Activated CD4-positive, alpha-beta T cell treated with anti-CD3 and anti-CD28 coated beads, Interleukin-10, Interleukin-2, amounts not matched to agents 100 ng/mL and 50 ng/mL, durations not matched to agents 16 hours and 8 hours (primary cell): ENCODE measurements at regions not wholly inside any gene's neighbourhood (a gene's known extent, or its start where the extent isn't known, plus 50 kb on each side); places are given as distances from the start of the nearest gene placed in this dataset.
"Not testable (repeated sequence)": the region's sequence is repeated elsewhere in the genome, so short reads cannot be mapped to it uniquely, and the experiment has no call there.

ENCODE experiments used
- DNase-seq: peaks from one replicate; pipeline ENCODE4 v3.0.0-alpha.2; 2020

DNA sequence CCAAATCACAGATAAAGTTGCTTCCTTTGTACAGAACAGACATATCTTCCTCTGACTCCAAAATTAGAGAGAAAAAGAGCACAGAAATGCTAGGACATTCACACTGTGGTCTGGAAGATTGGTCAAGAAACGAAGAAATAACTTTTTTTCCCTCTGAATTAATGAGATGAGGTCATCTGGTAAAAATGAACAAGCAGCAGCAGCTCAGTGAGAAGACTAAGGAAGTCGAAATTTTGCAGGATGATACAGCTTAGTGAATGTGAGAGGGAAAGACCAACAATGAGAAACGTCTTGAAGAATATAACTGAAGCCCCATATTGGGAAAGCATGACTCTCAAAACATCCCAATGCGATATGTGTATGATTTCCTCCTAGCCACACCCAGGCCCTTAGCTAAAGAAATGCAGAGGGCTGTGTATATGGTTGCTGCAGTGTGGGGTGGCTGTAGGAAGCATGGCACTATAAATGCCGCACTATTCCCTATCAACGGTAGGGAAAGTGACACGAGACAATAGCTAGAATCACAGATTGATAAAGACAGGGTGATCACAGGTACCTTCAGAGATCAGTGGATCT, 208.6 kb downstream of the VEGFC start:
- DNase-seq = no peak

DNA sequence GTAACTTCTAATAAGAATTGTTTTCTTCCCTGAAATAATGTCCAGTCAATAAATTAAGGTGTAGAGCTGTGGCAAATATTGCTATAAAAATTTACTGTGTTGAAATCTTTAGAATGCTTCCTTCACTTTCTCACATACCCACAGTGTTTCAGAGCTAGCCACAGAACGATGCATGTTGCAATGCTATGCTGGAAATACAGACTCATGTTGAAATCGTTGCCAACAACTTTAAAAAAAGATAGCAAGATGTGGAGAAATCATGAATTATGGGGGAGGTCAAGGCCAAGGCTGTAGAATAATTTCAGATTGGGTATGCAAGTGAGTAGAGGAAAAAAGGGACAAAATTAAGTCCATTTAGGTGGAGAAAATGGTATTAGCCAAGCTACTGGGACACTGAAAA, 204.8 kb downstream of the VEGFC start:
- DNase-seq = no peak

DNA sequence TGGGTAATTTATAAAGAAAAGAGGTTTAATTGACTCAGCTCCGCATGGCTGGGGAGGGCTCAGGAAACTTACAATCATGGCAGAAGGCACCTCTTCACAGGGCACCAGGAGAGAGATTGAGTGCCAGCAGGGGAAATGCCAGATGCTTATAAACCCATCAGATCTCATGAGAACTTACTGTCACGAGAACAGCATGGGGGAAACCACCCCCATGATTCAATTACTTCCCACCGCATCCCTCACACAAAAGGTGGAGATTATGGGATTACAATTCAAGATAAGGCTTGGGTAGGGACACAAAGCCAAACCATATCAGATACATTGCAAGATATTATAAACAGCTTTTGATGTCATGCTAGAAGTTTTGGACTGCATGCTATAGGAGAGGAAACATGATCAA, 204.3 kb downstream of the VEGFC start:
- DNase-seq = no peak

DNA sequence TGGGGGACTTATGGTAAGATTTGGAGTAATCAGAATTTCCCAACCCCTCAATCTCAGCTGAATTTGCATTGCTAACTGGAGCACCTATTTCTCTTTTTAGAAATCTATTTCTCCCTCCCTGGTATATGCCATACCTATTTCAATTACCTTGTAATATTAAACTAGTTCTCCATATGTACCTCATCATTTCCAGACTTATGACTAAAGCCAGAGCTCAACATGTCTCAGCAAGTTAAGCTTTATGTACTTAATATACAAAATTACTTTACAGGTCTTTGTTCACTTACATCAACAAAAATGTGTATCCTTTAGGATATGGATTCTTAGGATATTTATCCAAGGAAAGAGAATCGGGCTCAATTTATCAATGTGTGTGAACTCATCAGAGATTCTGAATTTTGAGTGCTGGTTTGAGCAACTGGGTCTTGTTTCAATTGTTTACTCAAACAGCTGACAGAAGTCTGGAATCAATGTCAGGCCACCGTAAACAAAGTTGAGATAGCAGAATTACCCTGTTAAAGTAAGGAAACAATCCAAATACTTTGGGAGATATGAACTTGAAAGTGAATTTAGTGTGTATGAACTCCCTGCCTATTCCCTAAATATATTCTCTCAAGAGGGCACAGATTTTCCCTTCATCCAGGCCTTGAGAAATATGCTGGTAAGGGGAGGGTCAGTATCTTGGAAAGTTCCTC, 199.6 kb downstream of the VEGFC start:
- no peak for DNase-seq

DNA sequence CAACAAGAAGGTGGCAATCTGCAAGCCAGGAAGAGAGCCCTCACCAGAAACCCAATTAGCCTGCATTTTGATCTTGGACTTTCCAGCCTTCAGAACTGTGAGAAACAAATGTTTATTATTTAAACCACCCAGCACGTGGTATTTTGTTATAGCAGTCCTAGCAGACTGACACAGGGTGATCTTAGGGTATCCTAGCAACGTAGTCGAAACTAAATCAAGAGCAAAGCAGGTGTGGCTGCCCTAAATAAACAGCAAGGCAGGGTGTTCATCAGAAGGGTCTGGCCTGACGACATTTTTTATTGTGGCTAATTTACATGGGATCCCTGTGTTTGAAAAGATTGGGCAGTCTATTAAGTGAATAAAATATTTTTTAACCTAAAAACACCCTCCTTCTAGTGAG, 198.8 kb downstream of the VEGFC start:
- DNase-seq = no peak

DNA sequence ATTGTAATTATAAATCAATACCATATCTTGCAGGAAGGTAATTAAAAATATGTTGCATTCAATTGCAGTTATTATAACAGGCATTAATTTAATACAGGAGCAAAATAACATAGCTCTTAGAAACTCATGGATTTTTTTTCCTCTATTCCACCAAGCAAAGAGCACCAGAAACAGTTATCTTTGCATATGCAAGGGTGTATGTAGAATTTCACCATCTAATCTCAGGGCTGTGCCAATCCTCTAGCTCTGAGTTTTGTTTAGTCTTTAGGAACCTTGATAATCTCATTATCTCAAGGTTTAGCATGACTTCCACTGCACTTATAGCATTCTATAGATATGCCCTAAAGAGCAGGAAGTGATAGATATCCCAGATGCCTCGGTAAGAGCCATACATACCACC, 197.5 kb downstream of the VEGFC start:
- DNase-seq = no peak

DNA sequence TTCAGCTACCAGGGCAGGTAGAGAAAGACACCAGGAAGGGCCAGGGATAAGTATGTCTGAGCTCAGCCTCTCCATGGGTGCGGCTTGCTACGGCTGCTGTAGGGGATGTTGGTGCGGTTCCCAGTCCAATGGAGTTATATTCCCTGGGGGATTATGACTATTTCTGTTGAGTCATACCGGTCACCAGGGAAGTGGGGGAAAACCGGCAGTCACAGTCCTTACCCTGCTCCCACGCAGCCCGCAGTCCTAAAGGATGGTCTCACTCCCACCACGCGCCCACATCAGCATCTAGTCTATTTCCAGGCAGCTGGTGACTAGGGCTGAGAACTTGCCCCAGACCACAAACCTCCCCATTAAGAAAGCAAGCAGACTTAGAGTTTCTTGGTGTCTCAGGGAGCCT, 191.6 kb downstream of the VEGFC start:
- DNase-seq = no peak

DNA sequence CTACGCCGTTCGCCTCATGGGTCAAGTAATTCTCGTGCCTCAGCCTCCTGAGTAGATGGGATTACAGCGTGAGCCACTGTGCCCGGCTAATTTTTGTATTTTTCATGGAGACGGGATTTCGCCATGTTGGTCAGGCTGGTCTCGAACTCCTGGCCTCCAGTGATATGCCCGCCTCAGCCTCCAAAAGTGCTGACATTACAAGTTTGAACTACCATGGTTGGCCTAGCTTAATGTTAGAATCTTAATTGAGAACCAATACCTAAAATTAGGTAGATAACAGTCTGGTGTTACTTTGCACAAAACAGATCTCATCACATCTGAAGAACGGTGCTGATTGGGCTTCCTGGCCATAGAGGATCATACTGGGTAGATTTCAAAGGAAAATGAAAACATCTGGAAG, 184.9 kb downstream of the VEGFC start:
- no peak for DNase-seq

DNA sequence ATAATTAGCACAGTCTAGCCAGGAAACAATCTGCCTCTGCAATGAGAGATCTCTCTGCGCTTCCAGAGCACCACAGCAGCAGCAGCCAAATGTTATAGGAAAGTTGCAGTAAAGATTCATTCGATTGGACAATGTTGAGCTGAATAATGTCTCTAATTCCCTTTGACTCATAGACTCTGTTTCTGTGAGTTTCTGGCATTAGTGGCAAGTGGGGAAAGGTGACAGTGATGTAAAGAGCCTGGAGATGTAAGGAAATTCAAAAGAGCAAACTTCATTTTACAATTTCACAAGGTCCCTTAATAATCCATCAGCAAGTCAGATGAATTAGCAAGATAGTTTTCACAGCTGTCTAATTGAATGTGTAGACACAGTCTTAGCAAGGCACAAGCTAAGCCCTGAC, 184.4 kb downstream of the VEGFC start:
- DNase-seq = no peak

DNA sequence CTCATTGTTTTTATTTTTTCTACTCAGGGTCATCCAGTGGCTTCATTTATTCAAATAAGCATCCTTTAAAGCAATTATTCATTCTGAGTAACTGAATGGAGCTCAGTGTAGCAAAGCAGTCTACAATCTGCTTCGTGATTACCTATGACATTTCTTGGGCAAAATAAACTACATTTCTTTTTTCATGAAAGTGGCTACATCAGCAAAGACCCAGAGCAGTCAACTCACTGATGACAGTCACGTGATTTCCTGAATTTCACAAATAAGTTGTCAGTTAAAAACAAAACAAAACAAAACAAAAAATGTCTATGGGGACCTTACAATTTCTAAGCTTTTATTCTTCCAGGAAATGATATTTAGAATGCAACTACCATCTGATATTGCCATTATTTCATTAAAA, 182.1 kb downstream of the VEGFC start:
- no peak for DNase-seq

DNA sequence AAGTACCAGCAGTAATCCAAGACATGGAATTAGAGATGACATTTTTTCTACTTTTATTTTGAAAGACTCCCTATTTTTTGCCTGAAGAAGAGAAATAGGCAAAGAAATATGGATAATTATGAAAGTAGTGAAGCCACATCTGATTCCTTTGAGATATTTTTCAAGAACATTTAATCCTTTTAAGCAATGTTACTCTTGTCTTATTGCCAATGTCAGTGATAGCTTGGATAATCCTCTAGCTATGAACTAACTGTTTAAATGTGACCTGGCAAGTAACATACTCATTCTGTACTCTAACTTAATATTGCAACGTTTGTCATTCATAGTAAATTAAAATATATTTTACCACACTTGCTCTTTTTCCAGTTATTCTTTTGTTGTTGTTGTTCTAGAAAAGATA, 181.3 kb downstream of the VEGFC start:
- DNase-seq = no peak

DNA sequence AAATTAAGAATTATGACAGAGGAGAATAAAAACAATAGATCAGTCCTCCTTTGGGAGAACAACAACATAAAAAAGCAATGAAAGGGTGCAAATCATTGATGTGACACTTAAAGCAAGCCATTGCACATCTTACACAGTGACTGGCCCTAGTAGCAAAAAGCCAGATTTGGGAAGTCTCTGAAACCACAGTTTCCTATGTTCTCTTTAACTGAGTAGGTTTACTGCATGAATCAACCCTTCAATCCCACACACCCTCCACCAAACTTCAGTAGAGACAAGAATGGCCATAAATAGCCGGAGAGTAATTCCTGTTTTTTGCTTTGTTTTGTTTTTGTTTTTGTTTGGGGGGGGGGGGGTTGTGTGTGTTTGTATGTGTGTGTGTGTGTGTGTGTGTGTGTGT, 180.8 kb downstream of the VEGFC start:
- no peak for DNase-seq

DNA sequence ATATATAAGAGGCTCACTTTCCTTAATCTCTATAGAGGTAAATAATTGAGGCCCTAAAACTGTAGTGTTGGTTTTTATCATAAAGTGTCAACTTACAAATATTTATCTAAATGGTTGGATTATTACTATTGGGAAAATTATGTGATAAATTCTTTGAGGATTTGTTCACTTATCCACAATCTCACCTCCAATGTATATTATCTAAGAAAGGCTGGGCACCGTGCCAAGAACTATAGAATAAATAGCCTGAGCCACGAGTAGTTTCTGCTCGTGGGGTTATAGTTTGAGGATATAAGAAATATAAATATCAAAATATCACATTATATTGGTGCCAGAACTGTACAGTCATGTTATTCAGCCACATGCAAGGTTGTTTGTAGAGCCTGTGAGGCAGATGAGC, 177.9 kb downstream of the VEGFC start:
- no peak for DNase-seq

DNA sequence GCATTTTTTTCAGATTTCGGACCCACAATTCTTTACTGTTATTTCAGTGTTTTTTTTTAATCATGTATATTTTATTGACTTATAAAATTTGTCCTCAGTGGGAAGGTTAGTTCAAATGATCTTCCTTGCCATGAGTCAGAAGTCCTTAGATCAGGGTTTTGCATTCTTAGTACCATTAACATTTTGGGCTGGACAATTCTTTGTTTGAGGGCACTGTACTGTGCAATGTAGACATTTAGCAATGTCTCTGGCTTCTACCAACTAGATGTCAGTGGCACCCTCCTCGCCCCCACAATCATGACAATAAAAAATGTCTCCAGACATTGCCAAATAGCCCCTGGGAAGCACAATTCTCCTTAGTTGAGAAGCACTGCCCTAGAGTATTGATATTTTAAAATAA, 176.6 kb downstream of the VEGFC start:
- no peak for DNase-seq

DNA sequence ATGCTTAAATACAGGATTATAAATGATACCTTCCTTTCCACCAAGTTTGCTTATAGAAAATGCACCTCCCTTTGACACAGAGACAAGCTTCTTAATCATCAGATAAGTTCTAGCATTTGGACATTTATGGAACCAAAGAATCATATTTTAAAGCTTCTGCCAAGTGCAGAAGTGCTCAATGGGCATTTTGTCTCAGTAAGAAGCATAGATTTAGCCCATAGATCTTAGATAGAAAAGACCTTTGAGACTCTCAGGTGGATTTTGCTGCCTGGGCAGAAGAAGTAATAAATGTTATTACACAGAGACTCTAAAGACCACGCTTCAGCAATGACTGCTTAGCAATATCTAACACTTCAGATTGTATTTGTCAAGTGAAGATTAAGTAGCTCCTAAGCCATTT, 174.6 kb downstream of the VEGFC start:
- no peak for DNase-seq

DNA sequence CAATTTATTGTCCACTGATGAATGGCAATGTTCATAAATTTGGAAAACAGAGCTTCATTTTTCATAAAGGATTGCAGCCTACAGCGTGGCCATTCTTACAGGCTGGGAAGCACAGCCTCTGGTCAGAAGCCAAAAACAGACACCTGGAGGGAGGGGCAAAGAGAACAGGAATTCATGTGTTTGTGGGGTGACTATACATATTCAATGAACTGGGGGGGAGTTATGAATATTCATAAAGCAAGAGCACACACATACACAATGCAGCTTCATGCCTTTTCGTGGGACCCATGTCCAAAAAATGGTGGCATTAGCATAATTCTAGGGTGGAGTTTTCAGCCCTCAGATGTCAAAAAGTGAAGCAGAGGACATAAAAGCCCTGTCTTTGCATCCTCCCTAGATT, 173.3 kb downstream of the VEGFC start:
- no peak for DNase-seq

DNA sequence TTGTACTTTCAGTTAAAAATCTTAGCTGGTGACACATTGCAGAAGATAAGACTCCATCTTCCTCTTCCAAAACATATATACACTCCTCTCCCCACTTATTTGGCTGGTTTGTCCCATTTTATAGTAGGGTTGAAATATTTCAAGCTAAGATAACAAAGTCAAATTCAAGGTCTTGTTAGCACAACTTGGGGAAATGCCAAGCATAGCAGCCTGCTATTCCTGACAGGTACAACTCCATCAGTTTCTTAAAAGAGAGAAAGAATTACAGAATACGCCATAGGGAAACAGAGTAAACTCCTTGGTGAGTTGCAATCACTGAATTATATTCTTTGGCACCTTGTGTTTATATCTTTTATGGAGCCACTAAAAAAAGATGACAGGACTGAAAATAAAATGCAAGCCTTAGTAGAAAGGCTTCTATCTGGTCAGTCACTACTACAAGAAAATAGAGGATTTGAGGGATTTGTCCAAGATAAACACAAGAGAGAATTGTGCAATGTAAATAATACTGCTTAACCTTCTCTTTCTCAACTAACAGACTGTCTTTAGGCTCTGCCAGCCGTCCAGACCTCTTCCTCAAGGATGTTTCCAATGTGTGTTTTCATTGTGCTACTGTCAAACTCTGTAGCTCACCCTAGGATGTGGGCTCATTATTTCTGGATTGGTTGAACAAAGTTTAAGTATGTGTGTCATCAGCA, 170.3 kb downstream of the VEGFC start:
- no peak for DNase-seq

DNA sequence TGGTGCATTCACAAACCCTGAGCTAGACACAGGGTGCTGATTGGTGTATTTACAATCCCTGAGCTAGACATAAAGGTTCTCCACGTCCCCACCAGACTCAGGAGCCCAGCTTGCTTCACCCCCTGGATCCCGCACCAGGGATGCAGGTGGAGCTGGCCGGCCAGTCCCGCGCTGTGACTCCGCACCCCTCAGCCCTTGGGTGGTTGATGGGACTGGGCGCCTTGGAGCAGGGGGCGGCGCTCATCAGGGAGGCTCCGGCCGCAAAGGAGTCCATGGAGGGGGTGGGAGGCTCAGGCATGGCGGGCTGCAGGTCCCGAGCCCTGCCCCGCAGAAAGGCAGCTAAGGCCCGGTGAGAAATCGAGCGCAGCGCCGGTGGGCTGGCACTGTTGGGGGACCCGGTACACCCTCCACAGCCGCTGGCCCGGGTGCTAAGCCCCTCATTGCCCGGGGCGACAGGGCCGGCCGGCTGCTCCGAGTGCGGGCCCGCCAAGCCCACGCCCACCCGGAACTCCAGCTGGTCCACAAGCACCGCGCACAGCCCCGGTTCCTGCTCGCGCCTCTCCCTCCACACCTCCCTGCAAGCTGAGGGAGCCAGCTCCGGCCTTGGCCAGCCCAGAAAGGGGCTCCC, 167.6 kb downstream of the VEGFC start:
- DNase-seq = not testable (repeated sequence)

DNA sequence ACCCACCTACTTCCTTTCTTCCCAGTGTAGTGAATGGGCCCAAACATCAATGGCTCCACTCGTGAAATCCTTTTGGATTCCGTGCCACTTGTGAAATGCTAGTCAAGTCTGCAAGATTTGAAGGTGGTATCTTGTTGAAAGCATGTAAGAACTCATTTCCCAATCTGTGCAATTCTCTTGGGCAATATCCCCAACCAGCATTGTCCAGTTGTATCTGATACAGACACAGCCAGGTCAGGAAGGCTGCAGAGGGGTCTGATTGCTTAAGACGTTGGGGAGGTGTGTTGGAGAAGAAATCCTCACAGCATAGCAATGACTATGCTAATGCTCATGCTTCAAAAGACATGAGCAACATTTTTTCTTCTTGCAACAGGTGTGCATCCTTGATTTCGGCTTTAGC, 164.8 kb downstream of the VEGFC start:
- DNase-seq = no peak

DNA sequence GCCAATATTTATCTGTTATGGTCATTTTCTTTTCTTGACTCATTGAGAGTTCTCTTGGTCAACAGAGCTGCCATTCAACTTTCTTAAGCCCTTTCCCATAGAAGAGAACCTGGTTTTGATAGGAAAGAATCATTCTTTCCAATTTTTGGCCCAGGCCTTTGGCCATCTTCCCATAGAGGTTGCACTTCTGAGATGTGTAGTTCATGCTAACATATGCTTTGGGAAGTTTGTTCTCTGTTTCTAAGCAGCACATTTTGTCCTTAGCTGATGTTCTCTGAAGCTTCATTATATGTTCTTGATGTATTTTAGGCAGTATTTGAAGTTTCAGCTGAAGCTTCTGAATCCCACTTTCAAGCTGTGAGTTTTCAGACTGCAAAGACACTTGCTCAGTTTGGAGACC, 161.1 kb downstream of the VEGFC start:
- DNase-seq = no peak
